GM20431 (cell line): ENCODE measurements at regions not wholly inside any gene's neighbourhood (a gene's known extent, or its start where the extent isn't known, plus 50 kb on each side); places are given as distances from the start of the nearest gene placed in this dataset.

ENCODE experiments used
- in situ Hi-C: fragments of 300-500 bp; cut with MseI, MboI; formaldehyde crosslinking; loops from one replicate; pipeline ENCODE4 v1.15.0; 2020; ENCODE audit warnings: low sequenced_read_pairs; ENCODE audit not compliant: unreplicated experiment

DNA sequence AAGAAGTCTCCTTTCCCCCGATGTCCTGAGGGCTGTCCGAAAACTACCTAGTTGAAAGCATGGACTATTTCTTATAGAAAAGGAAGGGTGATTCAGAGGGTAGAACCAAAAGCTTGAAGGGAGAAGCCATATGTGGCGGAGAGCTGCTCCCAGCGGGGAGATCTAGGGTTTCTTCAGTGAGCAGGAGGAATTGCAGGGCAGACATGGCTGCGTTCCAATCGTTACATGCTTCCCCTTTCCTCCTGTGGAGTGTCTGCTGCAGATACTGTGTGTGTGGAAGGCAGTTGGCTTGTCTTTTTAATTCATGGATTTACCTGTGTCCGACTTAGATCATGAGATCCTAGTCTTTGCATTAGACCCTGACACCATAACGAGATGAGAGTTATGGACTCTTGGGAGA lies 799.5 kb downstream of the QKI start:
- in situ Hi-C loops, result no loop called here

DNA sequence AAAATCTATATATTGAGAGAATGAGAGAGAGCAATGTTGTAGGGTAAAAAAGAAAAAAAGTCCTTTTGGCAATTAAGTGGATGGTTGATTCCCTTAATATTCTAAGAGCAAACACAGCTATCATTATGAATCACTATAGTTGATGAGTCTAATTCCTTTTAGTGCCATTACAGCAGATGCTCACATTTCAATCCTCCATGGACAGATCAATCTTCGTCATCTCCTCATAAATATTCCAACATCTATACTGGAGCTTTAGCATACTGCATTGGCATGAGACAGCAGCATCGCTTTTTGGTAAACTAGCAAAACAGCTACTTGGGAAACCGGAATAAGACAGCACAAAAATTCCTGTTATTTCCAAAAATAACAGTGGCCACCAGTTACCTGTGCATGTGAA lies 796.7 kb downstream of the QKI start:
- in situ Hi-C loops, result no loop called here

DNA sequence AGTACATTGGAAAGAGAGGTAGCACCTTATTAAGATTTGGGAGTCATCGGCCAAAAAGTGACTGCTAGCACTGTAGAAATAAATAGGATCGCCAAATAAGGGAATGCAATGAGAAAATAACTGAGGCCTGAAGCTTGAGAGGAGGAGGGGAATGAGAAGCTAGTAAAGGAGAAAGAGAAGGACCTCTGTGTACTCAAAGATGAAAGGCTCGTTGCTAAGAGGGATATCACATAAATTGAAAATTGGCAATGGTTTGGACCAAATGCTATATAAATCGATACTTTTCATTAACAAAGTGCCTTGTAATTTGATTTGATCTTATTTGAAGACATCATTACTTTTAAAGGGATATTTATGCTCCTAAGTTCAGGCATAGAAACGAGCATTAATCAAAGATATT lies 796.3 kb downstream of the QKI start:
- in situ Hi-C loops, result no loop called here

DNA sequence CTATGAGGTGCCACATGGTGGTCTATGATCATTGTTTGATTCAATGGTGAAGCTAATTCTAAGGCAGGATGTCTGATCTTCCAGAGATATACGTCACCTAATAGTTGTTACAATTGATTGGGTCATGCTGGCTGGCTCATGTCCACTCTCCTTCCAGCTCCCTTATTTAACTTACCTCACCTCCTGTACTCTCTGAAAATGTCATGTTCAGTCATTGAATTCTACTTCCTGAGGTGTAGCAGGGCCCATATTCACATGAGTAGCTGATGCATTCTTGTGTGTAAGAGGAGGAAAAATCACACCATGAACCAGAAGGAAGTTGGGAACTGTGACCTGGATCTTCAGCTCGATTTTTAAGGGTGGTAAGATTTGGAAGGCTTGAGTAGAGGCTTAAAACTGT lies 795.8 kb downstream of the QKI start:
- in situ Hi-C loops, result no loop called here

DNA sequence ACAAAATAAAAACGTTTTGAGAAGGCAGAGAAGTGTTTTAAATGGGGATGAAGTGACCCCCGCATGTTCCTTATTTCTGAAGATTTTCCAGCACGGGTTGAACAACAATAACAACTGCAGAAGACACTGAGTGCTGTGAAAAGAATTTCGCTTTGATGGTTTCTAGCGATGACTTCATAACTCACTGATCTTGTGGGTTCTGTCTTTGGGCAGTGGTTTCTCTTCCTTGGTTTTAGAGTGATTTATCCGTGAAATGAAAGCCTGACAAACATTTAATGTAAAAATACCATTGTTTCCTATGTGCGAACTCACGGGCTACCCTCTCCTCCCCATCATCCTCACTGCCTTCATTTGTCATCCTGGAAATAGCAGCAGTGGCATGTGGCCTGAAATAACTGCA lies 793.9 kb downstream of the QKI start:
- in situ Hi-C loops, result no loop called here

DNA sequence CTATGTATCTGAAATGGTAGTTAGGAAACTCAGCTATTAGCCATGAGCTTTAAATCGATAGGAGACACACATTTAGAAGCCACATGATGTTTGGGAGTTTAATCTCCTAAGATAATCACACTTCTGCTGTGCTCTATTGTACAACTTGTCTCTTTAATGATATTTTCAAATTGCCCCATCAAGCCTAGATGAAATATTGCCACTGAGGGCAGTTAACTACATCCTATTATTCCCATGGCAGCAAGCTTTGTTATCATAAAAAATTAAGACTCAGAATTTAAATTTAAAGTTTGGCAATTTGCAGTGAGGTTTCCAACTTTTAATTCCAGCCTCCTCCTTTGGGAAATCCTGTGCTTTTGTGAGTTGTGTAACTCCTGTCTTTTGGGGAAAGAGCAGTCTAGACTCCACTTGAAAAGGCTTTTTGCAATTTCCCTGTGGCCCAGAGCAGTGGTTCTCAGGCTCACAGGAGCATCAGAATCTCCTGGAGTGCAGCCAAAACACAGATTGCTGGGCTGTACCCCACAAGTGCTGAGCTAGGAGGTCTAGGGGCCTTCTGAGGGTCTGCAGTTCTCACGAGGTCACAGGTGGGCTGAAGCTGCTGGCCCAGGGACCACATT lies 792.4 kb downstream of the QKI start:
- in situ Hi-C loops, result no loop called here

DNA sequence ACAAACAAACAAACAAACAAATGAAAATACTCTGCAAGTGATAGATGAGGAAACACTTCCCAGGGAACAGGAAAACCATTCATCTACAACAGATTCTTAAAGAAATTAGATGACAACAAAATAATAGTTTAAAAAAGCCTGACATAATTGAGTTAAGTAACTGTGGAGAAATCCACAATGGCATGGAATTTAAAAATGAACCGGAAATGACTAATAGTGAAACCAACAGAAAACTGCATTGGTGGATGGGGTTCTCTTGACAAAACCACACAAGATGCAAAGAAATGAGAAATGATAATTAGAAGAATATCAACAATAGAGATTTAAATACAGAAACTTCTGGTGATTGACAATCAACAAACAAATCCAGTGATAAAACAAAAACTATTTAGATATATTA lies 785.6 kb downstream of the QKI start:
- in situ Hi-C loops, result no loop called here

DNA sequence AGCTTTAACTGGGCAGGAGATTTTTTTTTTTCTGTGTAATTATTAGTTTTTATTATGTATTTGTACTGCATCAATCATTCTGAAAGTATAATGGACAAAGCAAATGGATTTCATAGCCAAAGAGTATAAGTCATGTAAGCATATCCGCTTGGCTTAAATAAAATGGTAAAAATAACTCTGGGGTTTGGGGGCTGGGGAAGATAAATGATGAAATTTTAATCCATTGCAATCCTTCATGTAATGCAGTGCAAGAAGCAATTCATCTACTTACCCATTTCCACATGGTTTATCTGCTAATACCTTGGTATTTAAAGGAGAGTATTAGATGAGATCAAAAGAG lies 781.4 kb downstream of the QKI start:
- in situ Hi-C loops, result no loop called here

DNA sequence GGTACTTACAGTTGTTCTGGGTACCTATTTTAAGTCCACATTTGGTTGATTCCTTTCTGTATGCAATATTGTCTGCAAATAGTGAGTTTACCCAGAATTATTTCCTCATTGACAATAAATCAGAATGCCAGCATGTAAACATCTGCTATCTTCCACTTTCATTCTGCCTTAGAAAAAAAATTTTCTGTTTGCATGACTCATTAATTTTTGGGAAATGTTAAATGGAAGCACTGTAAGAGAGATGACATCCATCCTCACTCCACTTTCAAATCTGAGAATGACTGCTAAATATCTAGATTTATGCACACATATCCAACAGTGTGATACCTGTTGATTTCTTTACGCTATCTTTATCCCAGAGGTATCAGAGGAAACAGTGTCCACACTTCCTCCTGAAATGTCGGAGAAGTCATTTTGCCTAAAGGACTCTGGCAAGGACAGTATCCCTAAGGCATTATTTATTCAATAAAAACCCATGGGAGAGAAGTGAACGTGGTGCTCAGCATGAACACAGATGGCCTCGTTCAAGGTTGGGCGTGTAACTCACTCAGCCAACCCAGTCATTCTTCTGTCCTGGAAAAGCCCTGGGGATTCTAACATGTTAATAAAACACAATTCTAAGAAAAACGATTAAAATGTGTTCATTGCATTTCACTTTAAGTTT lies 780.9 kb downstream of the QKI start:
- in situ Hi-C loops, result no loop called here

DNA sequence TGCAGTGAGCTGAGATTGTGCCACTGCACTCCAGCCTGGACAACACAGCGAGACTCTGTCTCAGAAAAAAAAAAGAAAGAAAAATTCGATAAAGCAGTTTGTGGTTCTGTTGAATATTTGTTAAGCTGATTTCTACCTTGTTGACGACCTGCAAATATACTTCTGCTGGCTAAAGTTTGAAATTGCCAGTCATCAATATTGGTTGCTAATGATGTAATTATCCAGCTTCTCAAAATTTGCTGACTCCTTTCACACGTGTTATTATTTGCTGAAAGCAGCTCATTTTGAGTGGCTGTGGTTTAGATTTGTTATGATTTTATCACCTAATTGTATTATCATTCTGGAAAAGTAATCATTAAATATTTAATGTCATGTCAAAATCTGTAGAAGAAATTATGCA lies 774.3 kb downstream of the QKI start:
- in situ Hi-C loops, result no loop called here

DNA sequence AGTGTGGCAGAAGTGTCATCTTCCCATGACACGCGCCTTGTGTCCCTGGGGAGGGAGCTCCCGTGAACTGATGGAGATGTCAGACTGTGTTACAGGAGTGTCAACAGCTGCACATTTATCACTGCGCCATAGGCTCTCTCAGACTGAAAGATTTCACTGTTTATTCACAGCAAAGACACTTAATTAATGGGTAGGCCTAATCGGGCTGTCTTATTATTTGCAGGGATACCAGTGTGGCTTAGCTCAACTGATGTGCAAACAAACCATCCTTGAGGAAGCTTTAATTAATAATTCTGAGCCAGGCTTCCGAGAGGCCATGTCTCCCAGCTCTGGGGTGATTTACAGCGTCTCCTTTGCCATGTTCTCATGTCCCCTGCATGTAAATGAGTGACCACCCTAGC lies 771.0 kb downstream of the QKI start:
- in situ Hi-C loops, result no loop called here

DNA sequence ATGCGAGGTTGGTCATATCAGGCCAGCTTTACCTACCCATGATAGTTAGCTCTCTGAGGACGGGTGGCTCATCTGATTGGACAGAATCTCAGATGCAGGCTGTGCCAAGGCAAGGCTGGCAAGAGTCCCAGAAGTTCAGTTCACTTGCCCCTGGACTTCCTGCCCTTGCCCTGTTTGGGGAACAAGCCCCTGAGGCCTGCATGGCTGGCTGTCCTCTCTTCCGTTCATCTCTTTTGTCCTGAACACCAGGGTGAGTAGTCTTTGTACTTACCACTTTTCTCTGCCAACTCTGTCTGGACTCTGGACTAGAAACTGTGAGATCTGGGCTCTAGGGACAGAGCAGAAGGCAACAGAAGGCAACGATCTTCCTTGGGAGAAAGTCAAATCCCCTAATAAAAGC lies 769.9 kb downstream of the QKI start:
- in situ Hi-C loops, result no loop called here

DNA sequence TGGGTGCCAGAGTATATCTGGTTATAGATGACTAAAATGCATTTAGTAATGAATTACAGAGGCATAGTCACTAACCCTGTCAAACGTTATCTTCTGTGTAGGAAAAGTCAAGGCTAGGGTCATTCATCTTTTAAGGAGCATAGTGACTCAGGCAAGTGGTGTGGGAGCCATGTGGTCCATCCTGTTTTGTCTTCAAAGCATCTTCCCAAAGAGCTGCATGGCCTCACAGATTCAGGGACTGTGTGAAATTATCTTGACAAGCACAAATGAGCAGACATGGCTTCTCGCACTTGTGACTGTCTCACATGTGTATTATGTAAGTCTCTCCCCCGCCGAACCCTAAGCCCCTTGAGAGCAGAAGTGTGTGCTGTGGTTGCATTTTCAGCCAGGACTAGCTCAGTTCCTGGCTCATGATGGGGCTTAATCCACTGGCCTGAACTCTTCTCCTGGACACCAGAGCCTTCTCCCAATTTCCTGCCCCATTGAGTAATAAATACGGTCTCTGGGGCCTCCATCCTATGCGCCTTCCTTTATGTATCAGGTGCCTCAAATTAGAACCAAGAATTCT lies 769.1 kb downstream of the QKI start:
- in situ Hi-C loops, result no loop called here

DNA sequence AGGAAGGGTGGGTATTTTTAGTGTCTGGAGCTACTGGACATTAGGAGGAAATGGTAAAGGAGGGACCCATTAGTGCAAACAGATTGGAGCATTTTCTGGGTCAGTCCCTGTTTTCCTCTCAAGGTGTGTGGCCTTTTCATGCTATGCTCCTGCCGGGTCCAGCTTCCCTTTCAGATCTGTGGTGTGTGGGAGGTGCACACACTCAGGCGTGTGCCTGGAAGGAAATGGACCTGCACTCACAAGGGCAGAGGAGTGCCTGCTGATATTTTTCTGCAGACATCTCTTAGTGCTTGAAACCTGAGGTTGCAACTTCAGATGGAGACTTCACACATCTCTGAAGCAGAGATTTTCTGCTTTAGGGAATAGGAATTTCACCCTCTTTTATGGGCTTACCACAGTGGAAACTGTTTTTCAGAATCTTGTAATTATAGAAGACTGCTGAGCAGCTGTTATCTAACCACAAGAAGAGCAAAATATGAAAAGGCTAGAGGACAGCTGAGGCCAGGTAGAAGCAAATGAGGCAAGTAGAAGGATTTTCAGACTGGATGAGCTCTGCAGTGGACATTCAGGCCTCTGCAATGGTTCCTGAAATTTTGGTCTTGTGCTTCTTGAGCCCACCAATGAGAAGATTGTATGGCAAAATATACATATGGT lies 764.3 kb downstream of the QKI start:
- in situ Hi-C loops, result no loop called here

DNA sequence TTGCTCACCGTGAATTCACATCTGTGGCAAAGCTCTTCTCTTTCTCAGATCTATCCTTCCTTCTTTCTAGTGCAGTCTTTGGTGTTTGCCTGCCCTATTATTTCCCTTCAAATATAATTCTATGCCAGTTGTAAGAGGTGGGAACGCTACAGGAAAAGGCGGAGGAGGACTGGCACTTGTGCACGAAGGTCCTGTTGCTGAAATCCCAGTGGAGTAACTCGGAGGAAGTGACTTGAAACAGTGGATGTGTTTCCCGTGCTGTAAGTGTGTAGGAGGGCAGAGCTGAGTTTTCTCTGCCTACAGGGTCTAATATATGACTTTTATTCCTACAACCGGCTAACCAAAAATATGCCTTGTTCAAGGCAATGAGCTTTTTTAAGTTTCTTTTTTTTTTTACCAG lies 754.8 kb downstream of the QKI start:
- in situ Hi-C loops, result no loop called here

DNA sequence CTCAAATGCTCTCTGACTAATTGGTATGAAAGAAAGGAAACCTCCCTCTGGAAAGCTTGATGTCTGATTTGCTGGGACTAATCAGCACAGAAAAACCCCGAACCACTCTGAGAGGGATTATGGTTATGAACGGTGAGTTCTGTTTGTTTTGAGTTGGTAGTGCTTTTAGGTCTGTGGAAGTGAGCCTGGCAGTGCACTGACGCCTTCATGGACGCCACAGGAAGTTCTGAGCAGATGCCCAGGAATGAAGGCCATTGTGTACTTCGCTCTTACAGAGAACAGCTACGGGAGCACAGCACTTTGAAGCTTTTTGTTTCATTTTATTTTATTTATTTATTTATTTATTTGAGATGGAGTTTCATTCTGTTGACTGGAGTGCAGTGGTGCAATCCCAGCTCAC lies 754.1 kb downstream of the QKI start:
- in situ Hi-C loops, result no loop called here

DNA sequence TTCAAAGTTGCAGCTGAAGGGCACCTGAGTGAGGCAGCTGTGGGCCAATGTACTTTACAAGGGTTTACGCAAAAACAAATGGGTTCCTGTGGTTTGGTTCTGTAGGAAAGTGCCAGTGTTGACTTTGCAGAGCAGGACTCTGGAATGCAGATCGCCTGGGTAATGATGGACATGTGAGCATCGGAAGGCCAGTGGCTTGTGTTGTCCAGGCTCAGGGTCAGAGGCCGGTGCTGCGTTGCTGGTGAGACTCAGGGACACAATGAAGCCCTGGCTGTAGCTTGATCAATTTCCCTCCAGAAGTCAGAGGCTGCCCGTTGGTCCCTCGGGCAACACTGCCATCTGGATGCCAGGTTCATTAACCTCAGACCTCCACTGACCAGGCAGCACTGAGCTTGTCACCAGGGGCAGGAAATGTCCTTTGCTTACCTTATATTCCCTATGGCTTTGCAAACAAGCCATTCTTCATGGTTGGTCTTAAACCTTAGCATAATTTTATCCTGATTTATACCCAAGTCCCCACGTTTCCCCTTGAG lies 753.4 kb downstream of the QKI start:
- in situ Hi-C loops, result no loop called here

DNA sequence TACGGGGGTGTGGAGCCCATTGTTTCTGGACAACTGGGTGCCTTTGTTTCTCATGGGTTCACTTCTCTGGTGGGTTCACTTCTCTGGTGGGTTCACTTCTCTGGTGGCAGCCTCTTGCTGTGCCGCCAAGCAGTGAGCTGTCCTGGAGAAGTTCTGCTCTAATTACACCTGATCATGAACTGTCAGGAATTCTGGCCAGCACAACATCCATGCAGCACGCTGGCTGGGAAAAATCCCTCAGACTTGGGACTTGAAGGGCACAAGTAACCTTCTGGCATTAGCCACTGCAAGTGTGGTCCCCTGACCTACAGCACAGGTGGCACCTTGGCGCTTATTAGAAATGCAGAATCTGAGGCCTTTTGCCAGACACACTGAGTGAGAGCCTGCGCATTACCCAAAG lies 752.5 kb downstream of the QKI start:
- in situ Hi-C loops, result no loop called here

DNA sequence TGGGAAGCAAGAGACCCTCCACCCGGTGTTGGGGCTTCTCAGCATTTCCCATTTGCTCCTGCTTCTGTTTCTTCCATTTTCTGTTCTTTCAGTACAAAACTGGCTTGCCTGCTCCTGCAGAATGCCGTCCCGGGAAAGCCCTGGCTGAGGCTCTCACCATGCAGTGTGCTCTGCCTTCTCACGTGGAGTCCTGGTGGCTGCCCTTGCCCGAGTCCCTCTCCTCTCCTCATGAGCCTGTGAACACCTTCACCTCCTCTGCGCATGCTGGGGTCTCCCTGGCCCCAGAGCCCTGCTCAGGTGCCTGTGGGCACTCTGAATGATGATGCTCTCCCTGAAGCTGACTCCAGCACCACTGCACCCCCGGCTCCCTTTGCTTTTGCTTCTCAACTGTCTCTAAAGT lies 752.0 kb downstream of the QKI start:
- in situ Hi-C loops, result no loop called here

DNA sequence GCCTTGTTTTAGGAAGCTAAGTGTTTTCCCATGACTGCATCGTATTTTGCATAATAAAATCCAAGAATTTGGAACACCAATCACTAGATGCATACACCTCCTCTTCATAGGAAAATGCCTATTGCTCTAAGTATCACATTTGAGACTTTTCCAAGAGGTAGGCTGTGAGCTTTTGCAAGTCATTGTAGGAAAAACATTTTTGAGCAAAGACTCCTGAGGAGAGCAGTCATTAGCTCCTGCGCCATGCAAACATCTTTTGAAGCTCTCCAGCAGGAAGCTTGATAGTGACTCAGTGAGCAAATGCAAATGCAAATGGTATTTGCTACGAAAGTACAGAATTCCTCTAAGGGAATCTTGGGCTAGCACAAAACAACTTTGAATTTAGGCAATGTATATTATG lies 750.4 kb downstream of the QKI start:
- in situ Hi-C loops, result no loop called here

DNA sequence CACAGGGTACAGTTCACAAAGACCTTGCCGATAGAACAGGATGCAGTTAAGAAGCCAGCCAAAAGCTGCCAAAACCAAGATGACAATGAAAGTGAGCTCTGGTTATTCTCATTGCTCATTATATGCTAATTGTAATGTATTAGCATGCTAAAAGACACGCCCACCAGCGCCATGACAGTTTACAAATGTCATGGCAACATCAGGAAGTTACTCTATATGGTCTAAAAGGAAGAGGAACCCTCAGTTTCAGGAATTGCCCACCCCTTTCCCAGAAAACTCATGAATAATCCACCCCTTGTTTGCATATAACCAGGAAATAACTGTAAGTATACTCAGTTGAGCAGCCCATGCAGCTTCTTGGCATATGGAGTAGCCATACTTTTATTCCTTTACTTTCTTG lies 748.7 kb downstream of the QKI start:
- in situ Hi-C loops, result no loop called here
